ENCODE measurements at regions not wholly inside any gene's neighbourhood (a gene's known extent, or its start where the extent isn't known, plus 50 kb on each side); places are given as distances from the start of the nearest gene placed in this dataset.

DNA sequence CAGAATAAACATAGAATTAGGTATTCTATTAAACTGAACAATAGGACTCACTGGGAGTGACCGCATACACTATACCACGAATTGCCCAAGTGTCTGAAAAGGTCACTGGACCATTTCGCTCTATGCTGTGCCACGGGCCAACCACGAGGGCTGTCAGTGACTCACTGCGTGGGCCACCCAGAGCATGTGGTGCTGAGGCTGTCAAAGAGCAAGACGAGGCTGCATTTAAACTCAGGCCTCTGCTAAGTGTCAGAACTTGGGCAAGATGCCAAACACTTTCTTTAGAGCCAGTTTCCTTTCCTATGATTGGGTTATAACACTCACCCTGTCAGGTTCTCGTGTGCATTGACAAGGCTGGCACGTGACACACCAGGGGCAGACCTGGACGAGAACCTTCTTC is 97.5 kb downstream of the SH3YL1 start:
- POLR2A ChIA-PET = no interaction called here

DNA sequence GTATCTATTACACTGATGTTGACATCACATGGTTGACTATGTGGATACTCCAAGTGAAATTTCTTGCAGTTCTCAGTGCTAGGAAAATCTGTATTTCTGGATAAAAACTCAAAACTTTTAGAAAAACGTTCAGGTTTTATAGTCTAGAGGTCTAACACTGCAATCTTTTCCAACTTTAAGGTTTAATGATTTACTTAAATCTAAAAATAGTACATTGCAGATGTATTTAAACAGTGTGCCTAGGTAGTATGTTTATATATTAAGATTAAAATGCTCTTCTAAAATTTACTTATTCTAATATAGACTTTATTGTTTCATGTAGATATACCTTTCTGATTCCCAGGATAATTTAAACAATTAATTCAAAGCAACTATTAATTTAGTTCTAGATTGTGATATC is 98.3 kb downstream of the SH3YL1 start:
- ChIA-PET POLR2A (no interaction called here), CTCF (no interaction called here)
- no peak for DNase-seq (ENCODE audit: extremely low spot score)
- TF ChIP-seq ZNF384 (IDR thresholded peaks at IDR 0.05) = no peak
- no peak for TF ChIP-seq SP1 (IDR thresholded peaks at IDR 0.05)
- TF ChIP-seq, protein P1, sequence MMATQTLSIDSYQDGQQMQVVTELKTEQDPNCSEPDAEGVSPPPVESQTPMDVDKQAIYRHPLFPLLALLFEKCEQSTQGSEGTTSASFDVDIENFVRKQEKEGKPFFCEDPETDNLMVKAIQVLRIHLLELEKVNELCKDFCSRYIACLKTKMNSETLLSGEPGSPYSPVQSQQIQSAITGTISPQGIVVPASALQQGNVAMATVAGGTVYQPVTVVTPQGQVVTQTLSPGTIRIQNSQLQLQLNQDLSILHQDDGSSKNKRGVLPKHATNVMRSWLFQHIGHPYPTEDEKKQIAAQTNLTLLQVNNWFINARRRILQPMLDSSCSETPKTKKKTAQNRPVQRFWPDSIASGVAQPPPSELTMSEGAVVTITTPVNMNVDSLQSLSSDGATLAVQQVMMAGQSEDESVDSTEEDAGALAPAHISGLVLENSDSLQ (IDR thresholded peaks at IDR 0.05) = no peak
- no peak for TF ChIP-seq ELF4 (IDR thresholded peaks at IDR 0.05)
- TF ChIP-seq SUZ12 (IDR thresholded peaks at IDR 0.05) = no peak
- no peak for TF ChIP-seq L3MBTL2 (conservative IDR thresholded peaks at IDR 0.05)
- no peak for TF ChIP-seq BHLHE40 (IDR thresholded peaks at IDR 0.05; ENCODE audit: borderline replicate concordance)
- TF ChIP-seq ARNT (IDR thresholded peaks at IDR 0.05) = no peak
- TF ChIP-seq HDGF (IDR thresholded peaks at IDR 0.05; ENCODE audit: borderline replicate concordance) = no peak
- no peak for TF ChIP-seq FOXK2 (IDR thresholded peaks at IDR 0.05)
- no peak for TF ChIP-seq TARDBP (IDR thresholded peaks at IDR 0.05)
- TF ChIP-seq FOXM1 (IDR thresholded peaks at IDR 0.05; ENCODE audit: borderline replicate concordance) = no peak
- TF ChIP-seq FOXA1 (IDR thresholded peaks at IDR 0.05) = no peak
- TF ChIP-seq LEF1 (IDR thresholded peaks at IDR 0.05; ENCODE audit: borderline replicate concordance) = no peak
- no peak for TF ChIP-seq CTBP1 (IDR thresholded peaks at IDR 0.05; ENCODE audit: borderline replicate concordance)
- no peak for TF ChIP-seq NFRKB (IDR thresholded peaks at IDR 0.05)

More for the DNA sequence above, 97.5 kb downstream of the SH3YL1 start:
- no peak for DNase-seq (ENCODE audit: extremely low spot score)
- TF ChIP-seq FOXM1 (IDR thresholded peaks at IDR 0.05; ENCODE audit: borderline replicate concordance) (no peak), SP1 (IDR thresholded peaks at IDR 0.05) (no peak), L3MBTL2 (conservative IDR thresholded peaks at IDR 0.05) (no peak), BHLHE40 (IDR thresholded peaks at IDR 0.05; ENCODE audit: borderline replicate concordance) (no peak), LEF1 (IDR thresholded peaks at IDR 0.05; ENCODE audit: borderline replicate concordance) (no peak), ARNT (IDR thresholded peaks at IDR 0.05) (no peak), FOXA1 (IDR thresholded peaks at IDR 0.05) (no peak)
- TF ChIP-seq, protein P1 (IDR thresholded peaks at IDR 0.05) = no peak
- CTCF ChIA-PET = no interaction called here

DNA sequence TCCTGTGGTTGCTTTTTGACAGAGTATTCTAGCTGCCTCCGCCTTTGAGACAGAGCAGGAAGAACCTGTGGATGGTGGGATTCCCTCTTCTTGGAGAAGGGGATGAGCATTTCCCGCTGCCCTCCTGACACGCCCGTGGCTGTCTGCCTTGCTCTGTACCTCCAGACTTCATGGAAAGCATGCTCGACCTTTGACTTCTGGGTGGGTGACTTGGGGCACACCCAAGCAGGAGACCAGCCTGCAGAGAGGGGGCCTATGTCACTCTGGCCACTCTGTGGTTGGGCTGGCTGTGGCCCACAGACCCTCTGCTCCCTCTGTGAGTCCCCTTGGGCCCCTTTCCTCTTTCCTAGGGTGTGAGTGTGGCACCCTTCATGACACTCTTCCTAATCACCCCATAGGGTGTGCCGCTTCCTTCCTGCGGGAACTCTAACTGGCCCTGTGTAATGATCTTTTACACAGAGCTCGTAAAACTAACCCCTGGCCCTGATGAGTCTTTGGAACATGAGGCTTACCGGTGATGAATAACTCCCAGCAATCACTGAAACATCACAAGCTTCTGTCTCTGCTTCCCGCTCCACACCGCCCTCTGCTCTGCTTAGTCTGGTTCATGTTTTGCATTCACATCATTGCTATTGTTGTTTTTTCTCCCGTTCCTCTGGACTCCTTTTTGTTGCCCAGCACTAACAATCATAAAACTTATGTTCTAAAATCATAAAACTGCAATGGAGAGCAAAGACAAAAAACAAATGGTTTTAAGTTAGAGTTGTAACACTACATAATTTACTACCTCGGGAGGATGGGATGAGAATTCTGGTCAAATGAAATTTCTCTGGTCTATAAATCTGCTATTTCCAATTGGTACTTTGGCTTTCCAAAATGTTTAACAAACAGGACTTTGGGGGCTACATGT is 101.1 kb downstream of the SH3YL1 start:
- DNase-seq (ENCODE audit: extremely low spot score) = no peak
- no peak for TF ChIP-seq NFRKB (IDR thresholded peaks at IDR 0.05)
- no peak for TF ChIP-seq CTBP1 (IDR thresholded peaks at IDR 0.05; ENCODE audit: borderline replicate concordance)
- TF ChIP-seq ZNF384 (IDR thresholded peaks at IDR 0.05) = no peak
- no peak for TF ChIP-seq BHLHE40 (IDR thresholded peaks at IDR 0.05; ENCODE audit: borderline replicate concordance)
- TF ChIP-seq FOXM1 (IDR thresholded peaks at IDR 0.05; ENCODE audit: borderline replicate concordance) = no peak
- TF ChIP-seq L3MBTL2 (conservative IDR thresholded peaks at IDR 0.05) = no peak
- TF ChIP-seq LEF1 (IDR thresholded peaks at IDR 0.05; ENCODE audit: borderline replicate concordance) = no peak
- no peak for TF ChIP-seq FOXA1 (IDR thresholded peaks at IDR 0.05)
- no peak for TF ChIP-seq FOXK2 (IDR thresholded peaks at IDR 0.05)
- TF ChIP-seq SUZ12 (IDR thresholded peaks at IDR 0.05) = no peak
- TF ChIP-seq ARNT (IDR thresholded peaks at IDR 0.05) = no peak
- TF ChIP-seq, protein P1 (IDR thresholded peaks at IDR 0.05) = no peak
- TF ChIP-seq HDGF (IDR thresholded peaks at IDR 0.05; ENCODE audit: borderline replicate concordance) = no peak
- no peak for TF ChIP-seq ELF4 (IDR thresholded peaks at IDR 0.05)
- no peak for TF ChIP-seq TARDBP (IDR thresholded peaks at IDR 0.05)
- no peak for TF ChIP-seq SP1 (IDR thresholded peaks at IDR 0.05)
- ChIA-PET POLR2A (no interaction called here), CTCF (interaction anchor here (0.7 kb wide), 1 partner anchor 446 kb away, joined by 3 read pairs; no protein-coding TSS in a partner anchor)

DNA sequence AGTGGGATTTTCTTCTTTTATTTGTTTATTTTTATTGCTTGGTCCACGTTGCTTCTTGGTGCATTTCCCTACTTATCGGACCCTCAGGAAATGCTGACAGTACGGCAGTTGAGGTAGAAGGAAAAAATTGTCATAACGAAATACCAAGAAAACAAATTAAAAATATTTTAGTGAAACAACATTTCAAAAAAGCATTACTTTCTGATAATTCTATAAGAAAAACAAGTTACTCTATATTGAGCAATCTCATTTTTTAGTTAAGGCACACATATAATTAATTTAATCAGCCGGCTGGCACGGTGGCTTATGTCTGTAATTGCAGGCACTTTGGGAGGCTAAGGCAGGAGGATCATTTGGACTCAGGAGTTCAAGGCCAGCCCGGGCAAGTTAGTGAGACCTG is 102.1 kb downstream of the SH3YL1 start:
- ChIA-PET CTCF (interaction anchor here (0.5 kb wide), 1 partner anchor 1484 kb away, joined by 3 read pairs; no protein-coding TSS in a partner anchor), POLR2A (no interaction called here)
- TF ChIP-seq NFRKB (IDR thresholded peaks at IDR 0.05) = no peak
- no peak for DNase-seq (ENCODE audit: extremely low spot score)

DNA sequence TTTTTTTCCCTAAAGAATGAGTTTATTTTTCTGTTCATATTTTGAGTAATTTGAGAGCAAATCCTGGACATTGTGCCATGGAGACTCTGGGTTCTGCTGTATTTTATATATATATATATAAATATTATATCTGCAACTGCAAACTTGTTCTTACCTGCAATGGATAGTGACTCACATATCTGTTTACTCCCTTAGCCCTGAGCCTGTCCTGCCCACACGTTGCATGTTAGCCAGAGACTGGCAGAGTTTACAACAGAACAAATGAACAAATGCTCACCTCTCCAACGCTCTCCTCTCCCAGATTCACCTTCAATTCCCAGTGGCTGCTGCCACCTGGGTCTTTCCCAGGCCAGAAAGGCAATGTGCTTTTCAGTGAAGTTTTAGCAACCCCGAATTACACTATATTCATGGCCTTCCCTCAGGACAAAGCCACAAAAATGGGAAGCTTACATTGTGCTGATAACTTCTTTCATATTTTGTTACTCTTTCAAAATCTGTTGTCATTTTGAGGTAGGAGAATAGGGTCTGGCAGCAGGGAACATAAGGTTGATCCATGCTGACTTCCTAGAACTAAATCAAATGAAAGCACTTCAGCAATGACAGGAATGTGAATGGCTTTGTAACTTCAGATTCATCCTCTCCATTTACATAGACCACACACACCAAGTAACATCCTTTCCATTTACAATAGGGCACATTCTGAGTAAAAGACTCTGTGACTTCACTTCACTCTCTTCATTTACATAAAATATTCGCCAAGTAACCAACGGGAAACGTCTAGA is 105.4 kb upstream of the FAM110C start:
- POLR2A ChIA-PET = no interaction called here
- no peak for DNase-seq (ENCODE audit: extremely low spot score)
- no peak for TF ChIP-seq L3MBTL2 (conservative IDR thresholded peaks at IDR 0.05)
- TF ChIP-seq CTBP1 (IDR thresholded peaks at IDR 0.05; ENCODE audit: borderline replicate concordance) = no peak
- TF ChIP-seq NFRKB (IDR thresholded peaks at IDR 0.05) = no peak
- TF ChIP-seq LEF1 (IDR thresholded peaks at IDR 0.05; ENCODE audit: borderline replicate concordance) = no peak
- no peak for TF ChIP-seq SP1 (IDR thresholded peaks at IDR 0.05)
- TF ChIP-seq ELF4 (IDR thresholded peaks at IDR 0.05) = no peak
- no peak for TF ChIP-seq ARNT (IDR thresholded peaks at IDR 0.05)
- TF ChIP-seq TARDBP (IDR thresholded peaks at IDR 0.05) = no peak
- no peak for TF ChIP-seq FOXM1 (IDR thresholded peaks at IDR 0.05; ENCODE audit: borderline replicate concordance)
- no peak for TF ChIP-seq FOXK2 (IDR thresholded peaks at IDR 0.05)
- TF ChIP-seq FOXA1 (IDR thresholded peaks at IDR 0.05) = no peak
- no peak for TF ChIP-seq ZNF384 (IDR thresholded peaks at IDR 0.05)
- TF ChIP-seq, protein P1 (IDR thresholded peaks at IDR 0.05) = no peak
- TF ChIP-seq HDGF (IDR thresholded peaks at IDR 0.05; ENCODE audit: borderline replicate concordance) = no peak
- TF ChIP-seq BHLHE40 (IDR thresholded peaks at IDR 0.05; ENCODE audit: borderline replicate concordance) = no peak
- TF ChIP-seq SUZ12 (IDR thresholded peaks at IDR 0.05) = no peak
- CTCF ChIA-PET = interaction anchor here (1.5 kb wide), 1 partner anchor 9 kb away, joined by 3 read pairs; no protein-coding TSS in a partner anchor

Measured in HEK293T (cell line).